ENCODE measurements at regions not wholly inside any gene's neighbourhood (a gene's known extent, or its start where the extent isn't known, plus 50 kb on each side); places are given as distances from the start of the nearest gene placed in this dataset.

DNA sequence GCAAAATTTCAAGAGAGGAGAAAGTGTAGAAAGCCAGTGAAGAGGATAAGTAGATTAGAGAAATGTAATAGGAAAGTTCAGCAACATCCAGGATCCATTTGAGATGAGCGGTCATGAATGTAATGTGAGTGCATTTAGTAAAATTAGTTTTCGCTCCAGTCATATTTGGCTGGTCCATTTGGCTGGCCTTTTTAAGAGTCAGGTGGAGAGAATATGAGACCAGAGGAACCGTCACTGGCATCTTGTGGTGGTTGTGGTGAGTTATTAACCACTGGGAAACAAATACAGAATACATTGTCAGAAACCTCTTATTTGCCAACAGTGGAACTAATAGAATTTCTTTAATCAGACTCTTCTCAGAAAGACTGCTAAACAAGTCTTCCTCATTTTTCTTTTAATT lies 1064.3 kb upstream of the CDH2 start:
- H3K9me3 Mint-ChIP-seq: peaks cover 1 to 34% (median 11%) of the 10 kb centered on the region in 7 donors
- no peaks in the 10 kb centered on the region for H3K27me3 ChIP-seq (ENCODE audit: control insufficient read depth, insufficient read depth, low read length)

GRCh38 chr18:29234751-29235150 lies 1057.8 kb upstream of the CDH2 start:
- H3K27ac Mint-ChIP-seq: no peak overlapping the region
- Histone ChIP-seq H3K27ac (ENCODE audit: insufficient read depth, low read length, poor library complexity, severe bottlenecking) (no peak overlapping the region), H3K9me3 (ENCODE audit: control insufficient read depth in 2 of 2, low read length in 2 of 2) (peaks cover 5 to 10% of the 10 kb centered on the region in 2 experiments), H3K27me3 (ENCODE audit: control insufficient read depth, insufficient read depth, low read length) (no peaks in the 10 kb centered on the region), H3K4me1 (ENCODE audit: control insufficient read depth, insufficient read depth, low read length, poor library complexity, severe bottlenecking) (no peaks in the 10 kb centered on the region), H3K4me3 (ENCODE audit: low read depth, low read length) (no peak overlapping the region), H3K36me3 (ENCODE audit: control insufficient read depth, insufficient read depth, low read length) (no peaks in the 10 kb centered on the region)
- ATAC-seq (ENCODE audit: low read depth in 2 of 2): no peak
- no peak for DNase-seq
- peaks cover 0 to 3% (median 0%) of the 10 kb centered on the region in 4 donors for H3K4me1 Mint-ChIP-seq
- H3K36me3 Mint-ChIP-seq: no peaks in the 10 kb centered on the region
- no peak overlapping the region for H3K4me3 Mint-ChIP-seq
- H3K9me3 Mint-ChIP-seq: peaks cover 4 to 58% (median 10%) of the 10 kb centered on the region in 7 donors
- no peaks in the 10 kb centered on the region for H3K27me3 Mint-ChIP-seq

More for the DNA sequence above, 1064.3 kb upstream of the CDH2 start:
- ATAC-seq (ENCODE audit: low read depth in 2 of 2): no peak
- Histone ChIP-seq H3K4me3 (ENCODE audit: low read depth, low read length) (no peak overlapping the region), H3K9me3 (ENCODE audit: control insufficient read depth in 2 of 2, low read length in 2 of 2) (peaks cover 0 to 7% of the 10 kb centered on the region in 2 experiments), H3K36me3 (ENCODE audit: control insufficient read depth, insufficient read depth, low read length) (no peaks in the 10 kb centered on the region), H3K4me1 (ENCODE audit: control insufficient read depth, insufficient read depth, low read length, poor library complexity, severe bottlenecking) (no peaks in the 10 kb centered on the region), H3K27ac (ENCODE audit: insufficient read depth, low read length, poor library complexity, severe bottlenecking) (no peak overlapping the region)
- no peak overlapping the region for H3K4me3 Mint-ChIP-seq
- H3K36me3 Mint-ChIP-seq: no peaks in the 10 kb centered on the region
- no peak overlapping the region for H3K27ac Mint-ChIP-seq
- DNase-seq: no peak
- H3K4me1 Mint-ChIP-seq: peaks cover 0 to 1% (median 0%) of the 10 kb centered on the region in 4 donors
- H3K27me3 Mint-ChIP-seq: no peaks in the 10 kb centered on the region

DNA sequence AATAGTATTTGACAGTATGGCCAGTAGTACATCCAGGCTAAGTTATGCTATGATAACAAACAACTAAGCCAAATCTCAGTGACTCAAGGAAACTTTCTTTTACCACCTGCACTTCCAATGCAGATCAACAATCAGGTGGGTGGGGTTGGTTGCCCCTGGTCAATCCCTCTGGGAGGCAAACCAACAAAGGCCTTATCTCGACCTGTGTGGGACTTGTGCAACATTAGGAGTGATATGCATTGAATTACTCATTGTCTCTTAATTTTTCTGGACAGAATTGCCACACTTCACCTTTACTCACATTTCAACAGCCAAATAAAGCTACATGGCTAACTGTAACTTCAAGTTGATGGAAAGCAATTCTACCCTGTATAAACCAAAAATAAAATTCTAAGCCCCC lies 1049.3 kb upstream of the CDH2 start:
- Mint-ChIP-seq H3K27me3 (no peaks in the 10 kb centered on the region), H3K36me3 (no peaks in the 10 kb centered on the region), H3K9me3 (peaks cover 7 to 47% (median 13%) of the 10 kb centered on the region in 7 donors), H3K27ac (no peak overlapping the region), H3K4me3 (no peak overlapping the region), H3K4me1 (no peaks in the 10 kb centered on the region)
- H3K4me3 ChIP-seq (ENCODE audit: low read depth, low read length): no peak overlapping the region
- DNase-seq: no peak
- no peak for ATAC-seq (ENCODE audit: low read depth in 2 of 2)
- H3K27ac ChIP-seq (ENCODE audit: insufficient read depth, low read length, poor library complexity, severe bottlenecking): no peak overlapping the region
- H3K9me3 ChIP-seq (ENCODE audit: control insufficient read depth in 2 of 2, low read length in 2 of 2): peaks cover 3 to 10% of the 10 kb centered on the region in 2 experiments
- no peaks in the 10 kb centered on the region for H3K27me3 ChIP-seq (ENCODE audit: control insufficient read depth, insufficient read depth, low read length)
- no peaks in the 10 kb centered on the region for H3K4me1 ChIP-seq (ENCODE audit: control insufficient read depth, insufficient read depth, low read length, poor library complexity, severe bottlenecking)
- H3K36me3 ChIP-seq (ENCODE audit: control insufficient read depth, insufficient read depth, low read length): no peaks in the 10 kb centered on the region

GRCh38 chr18:29225351-29225750 lies 1048.4 kb upstream of the CDH2 start:
- peaks cover 0 to 5% of the 10 kb centered on the region in 2 experiments for H3K9me3 ChIP-seq (ENCODE audit: control insufficient read depth in 2 of 2, low read length in 2 of 2)
- H3K4me1 ChIP-seq (ENCODE audit: control insufficient read depth, insufficient read depth, low read length, poor library complexity, severe bottlenecking): no peaks in the 10 kb centered on the region
- H3K27ac ChIP-seq (ENCODE audit: insufficient read depth, low read length, poor library complexity, severe bottlenecking): no peak overlapping the region
- peaks cover 7 to 41% (median 12%) of the 10 kb centered on the region in 7 donors for H3K9me3 Mint-ChIP-seq
- H3K27ac Mint-ChIP-seq: no peak overlapping the region
- H3K36me3 ChIP-seq (ENCODE audit: control insufficient read depth, insufficient read depth, low read length): no peaks in the 10 kb centered on the region
- H3K4me3 Mint-ChIP-seq: no peak overlapping the region
- no peak for ATAC-seq (ENCODE audit: low read depth in 2 of 2)
- H3K36me3 Mint-ChIP-seq: no peaks in the 10 kb centered on the region
- no peaks in the 10 kb centered on the region for H3K4me1 Mint-ChIP-seq
- no peak for DNase-seq
- no peaks in the 10 kb centered on the region for H3K27me3 ChIP-seq (ENCODE audit: control insufficient read depth, insufficient read depth, low read length)
- H3K27me3 Mint-ChIP-seq: no peaks in the 10 kb centered on the region
- H3K4me3 ChIP-seq (ENCODE audit: low read depth, low read length): no peak overlapping the region

DNA sequence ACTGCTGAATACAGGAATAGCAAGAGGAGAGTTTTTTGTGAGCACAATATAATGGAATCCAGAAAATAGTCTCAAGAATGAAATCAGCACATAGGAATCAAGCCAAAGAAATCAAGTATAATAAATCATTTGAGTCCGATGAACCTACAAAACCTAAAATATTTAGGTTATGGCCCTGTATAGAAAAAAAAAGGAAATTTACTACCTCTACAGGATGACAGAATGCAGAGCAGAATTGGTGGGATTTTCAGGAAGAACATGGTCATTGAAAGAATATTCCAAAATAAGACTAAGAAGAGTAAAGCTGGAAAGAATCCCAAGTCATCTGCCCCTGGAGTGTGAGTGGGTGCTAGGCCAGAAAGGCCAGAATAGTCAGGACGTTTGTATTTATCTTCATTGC lies 1041.2 kb upstream of the CDH2 start:
- Histone ChIP-seq H3K4me1 (ENCODE audit: control insufficient read depth, insufficient read depth, low read length, poor library complexity, severe bottlenecking) (no peaks in the 10 kb centered on the region), H3K4me3 (ENCODE audit: low read depth, low read length) (no peak overlapping the region), H3K9me3 (ENCODE audit: control insufficient read depth in 2 of 2, low read length in 2 of 2) (peaks cover under 1 to 2% of the 10 kb centered on the region in 2 experiments), H3K27ac (ENCODE audit: insufficient read depth, low read length, poor library complexity, severe bottlenecking) (no peak overlapping the region), H3K36me3 (ENCODE audit: control insufficient read depth, insufficient read depth, low read length) (no peaks in the 10 kb centered on the region), H3K27me3 (ENCODE audit: control insufficient read depth, insufficient read depth, low read length) (no peaks in the 10 kb centered on the region)
- no peaks in the 10 kb centered on the region for H3K4me1 Mint-ChIP-seq
- H3K4me3 Mint-ChIP-seq: no peak overlapping the region
- no peak overlapping the region for H3K27ac Mint-ChIP-seq
- H3K27me3 Mint-ChIP-seq: no peaks in the 10 kb centered on the region
- H3K36me3 Mint-ChIP-seq: no peaks in the 10 kb centered on the region
- ATAC-seq (ENCODE audit: low read depth in 2 of 2) (no peak), DNase-seq (no peak)
- H3K9me3 Mint-ChIP-seq: peaks cover 3 to 42% (median 8%) of the 10 kb centered on the region in 7 donors

GRCh38 chr18:29217124-29217915 lies 1040.4 kb upstream of the CDH2 start:
- DNase-seq (no peak), ATAC-seq (ENCODE audit: low read depth in 2 of 2) (no peak)
- Mint-ChIP-seq H3K27me3 (no peaks in the 10 kb centered on the region), H3K9me3 (peaks cover 2 to 38% (median 13%) of the 10 kb centered on the region in 7 donors), H3K4me1 (no peaks in the 10 kb centered on the region), H3K4me3 (peak overlapping the region in 1 of 4 donors; percentile 22), H3K27ac (no peak overlapping the region), H3K36me3 (no peaks in the 10 kb centered on the region)
- Histone ChIP-seq H3K4me3 (ENCODE audit: low read depth, low read length) (no peak overlapping the region), H3K9me3 (ENCODE audit: control insufficient read depth in 2 of 2, low read length in 2 of 2) (peaks cover 2 to 7% of the 10 kb centered on the region in 2 experiments), H3K27me3 (ENCODE audit: control insufficient read depth, insufficient read depth, low read length) (no peaks in the 10 kb centered on the region), H3K27ac (ENCODE audit: insufficient read depth, low read length, poor library complexity, severe bottlenecking) (no peak overlapping the region), H3K36me3 (ENCODE audit: control insufficient read depth, insufficient read depth, low read length) (no peaks in the 10 kb centered on the region), H3K4me1 (ENCODE audit: control insufficient read depth, insufficient read depth, low read length, poor library complexity, severe bottlenecking) (no peaks in the 10 kb centered on the region)

DNA sequence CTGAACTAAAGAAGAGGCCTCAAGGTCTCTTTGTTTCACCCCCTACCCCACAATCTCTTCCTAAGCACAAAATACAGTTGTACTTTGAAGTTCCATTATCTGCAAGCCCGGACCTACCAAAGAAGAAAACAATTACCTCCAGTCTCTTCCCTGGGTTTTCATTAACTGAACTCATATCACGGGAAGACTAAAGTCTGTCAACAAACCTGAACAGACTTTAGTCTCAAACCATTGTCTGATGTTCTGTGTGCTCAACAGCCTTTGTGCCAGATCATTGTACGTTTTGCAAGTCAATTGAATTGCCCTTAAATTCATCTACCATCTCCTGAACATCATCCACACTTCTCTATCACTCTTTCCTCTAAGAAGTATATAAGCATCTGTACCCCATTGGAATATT lies 1021.9 kb upstream of the CDH2 start:
- H3K27ac Mint-ChIP-seq: no peak overlapping the region
- H3K36me3 ChIP-seq (ENCODE audit: control insufficient read depth, insufficient read depth, low read length): no peaks in the 10 kb centered on the region
- no peaks in the 10 kb centered on the region for H3K4me1 Mint-ChIP-seq
- ATAC-seq (ENCODE audit: low read depth in 2 of 2): no peak
- H3K27me3 ChIP-seq (ENCODE audit: control insufficient read depth, insufficient read depth, low read length): no peaks in the 10 kb centered on the region
- no peaks in the 10 kb centered on the region for H3K27me3 Mint-ChIP-seq
- H3K4me1 ChIP-seq (ENCODE audit: control insufficient read depth, insufficient read depth, low read length, poor library complexity, severe bottlenecking): no peaks in the 10 kb centered on the region
- peaks cover 0 to 15% of the 10 kb centered on the region in 2 experiments for H3K9me3 ChIP-seq (ENCODE audit: control insufficient read depth in 2 of 2, low read length in 2 of 2)
- H3K9me3 Mint-ChIP-seq: peaks cover 3 to 53% (median 17%) of the 10 kb centered on the region in 7 donors
- no peak overlapping the region for H3K4me3 Mint-ChIP-seq
- no peaks in the 10 kb centered on the region for H3K36me3 Mint-ChIP-seq
- H3K4me3 ChIP-seq (ENCODE audit: low read depth, low read length): no peak overlapping the region
- H3K27ac ChIP-seq (ENCODE audit: insufficient read depth, low read length, poor library complexity, severe bottlenecking): no peak overlapping the region
- DNase-seq: no peak

DNA sequence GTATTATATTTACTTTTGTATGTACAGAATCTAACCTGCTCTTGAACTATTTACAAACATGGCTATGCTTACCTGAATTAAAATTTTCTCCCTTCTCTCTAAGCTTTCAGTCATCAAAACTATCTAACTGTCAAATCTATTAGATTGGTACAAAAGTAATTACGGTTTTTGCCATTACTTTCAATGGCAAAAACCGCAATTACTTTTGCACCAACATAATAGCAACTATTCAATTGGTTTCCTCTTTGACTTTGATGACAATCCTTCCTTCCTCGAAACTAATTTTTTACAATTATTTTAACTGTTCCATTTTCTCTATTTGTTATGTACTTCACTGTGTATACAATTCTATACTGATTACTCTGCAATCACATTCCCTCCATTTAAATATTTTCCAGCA lies 1019.4 kb upstream of the CDH2 start:
- Mint-ChIP-seq H3K4me3 (no peak overlapping the region), H3K9me3 (peaks cover 3 to 44% (median 9%) of the 10 kb centered on the region in 7 donors), H3K36me3 (no peaks in the 10 kb centered on the region), H3K27me3 (no peaks in the 10 kb centered on the region), H3K27ac (no peak overlapping the region), H3K4me1 (no peaks in the 10 kb centered on the region)
- H3K9me3 ChIP-seq (ENCODE audit: control insufficient read depth in 2 of 2, low read length in 2 of 2): peaks cover 0 to 14% of the 10 kb centered on the region in 2 experiments
- no peaks in the 10 kb centered on the region for H3K4me1 ChIP-seq (ENCODE audit: control insufficient read depth, insufficient read depth, low read length, poor library complexity, severe bottlenecking)
- DNase-seq: no peak
- H3K36me3 ChIP-seq (ENCODE audit: control insufficient read depth, insufficient read depth, low read length): no peaks in the 10 kb centered on the region
- no peak overlapping the region for H3K27ac ChIP-seq (ENCODE audit: insufficient read depth, low read length, poor library complexity, severe bottlenecking)
- no peaks in the 10 kb centered on the region for H3K27me3 ChIP-seq (ENCODE audit: control insufficient read depth, insufficient read depth, low read length)
- ATAC-seq (ENCODE audit: low read depth in 2 of 2): no peak
- H3K4me3 ChIP-seq (ENCODE audit: low read depth, low read length): no peak overlapping the region

All from CD4-positive, CD25-positive, alpha-beta regulatory T cell (primary cell).